Inflammatory macrophage treated with lipopolysaccharide for 1 hour (primary cell): ENCODE measurements at regions not wholly inside any gene's neighbourhood (a gene's known extent, or its start where the extent isn't known, plus 50 kb on each side); places are given as distances from the start of the nearest gene placed in this dataset.
A peak's percentile ranks its signal among the peaks of the same experiment; 100 is the strongest.
"Not testable (repeated sequence)": the region's sequence is repeated elsewhere in the genome, so short reads cannot be mapped to it uniquely, and the experiment has no call there.

Experiments
- DNase-seq, 2 donors: peaks; one replicate each; pipeline ENCODE4 v3.0.0-alpha.2; 2020 to 2022

GRCh38 chr14:106770158-106770672 lies 1243.8 kb downstream of the TMEM121 start:
- not testable (repeated sequence) for DNase-seq

- not testable (repeated sequence) for DNase-seq
Observed at GRCh38 chr14:106774889-106775480, 1248.6 kb downstream of the TMEM121 start.

GRCh38 chr14:106776395-106776983 lies 1250.1 kb downstream of the TMEM121 start:
- no peak for DNase-seq

GRCh38 chr14:106778986-106779385 lies 1252.6 kb downstream of the TMEM121 start:
- peak; percentile 14 to 25 for DNase-seq

- DNase-seq = no peak
Observed at GRCh38 chr14:106786697-106787096, 1260.3 kb downstream of the TMEM121 start.

GRCh38 chr14:106787626-106788025 lies 1261.2 kb downstream of the TMEM121 start:
- peak; percentile 48 to 64 for DNase-seq

- DNase-seq = no peak
Observed at GRCh38 chr14:106788534-106788933, 1262.2 kb downstream of the TMEM121 start.

GRCh38 chr14:106789318-106789717 lies 1262.9 kb downstream of the TMEM121 start:
- no peak for DNase-seq

- DNase-seq = peak; percentile 19 to 80
Observed at GRCh38 chr14:106790189-106791036, 1264.0 kb downstream of the TMEM121 start.

- DNase-seq = peak; percentile 4 to 7
Observed at GRCh38 chr14:106792543-106792942, 1266.2 kb downstream of the TMEM121 start.

- DNase-seq = not testable (repeated sequence)
Observed at GRCh38 chr14:106798166-106798565, 1271.8 kb downstream of the TMEM121 start.

- DNase-seq = no peak
Observed at GRCh38 chr14:106802413-106803364, 1276.3 kb downstream of the TMEM121 start.

GRCh38 chr14:106803379-106803778 lies 1277.0 kb downstream of the TMEM121 start:
- DNase-seq = no peak

- no peak for DNase-seq
Observed at GRCh38 chr14:106807493-106807892, 1281.1 kb downstream of the TMEM121 start.

GRCh38 chr14:106808458-106808857 lies 1282.1 kb downstream of the TMEM121 start:
- DNase-seq = no peak

GRCh38 chr14:106808907-106809306 lies 1282.5 kb downstream of the TMEM121 start:
- DNase-seq = no peak

GRCh38 chr14:106809615-106810014 lies 1283.2 kb downstream of the TMEM121 start:
- no peak for DNase-seq

- DNase-seq = not testable (repeated sequence)
Observed at GRCh38 chr14:106810168-106810567, 1283.8 kb downstream of the TMEM121 start.

GRCh38 chr14:106811162-106811561 lies 1284.8 kb downstream of the TMEM121 start:
- no peak for DNase-seq

- no peak for DNase-seq
Observed at GRCh38 chr14:106812788-106813476, 1286.5 kb downstream of the TMEM121 start.

GRCh38 chr14:106813477-106813823 lies 1287.1 kb downstream of the TMEM121 start:
- no peak for DNase-seq

GRCh38 chr14:106820119-106820518 lies 1293.7 kb downstream of the TMEM121 start:
- DNase-seq = no peak
